ENCODE measurements at regions not wholly inside any gene's neighbourhood (a gene's known extent, or its start where the extent isn't known, plus 50 kb on each side); places are given as distances from the start of the nearest gene placed in this dataset.

- no peak for DNase-seq (ENCODE audit: insufficient read length, low spot score)
- TF ChIP-seq, protein P1, sequence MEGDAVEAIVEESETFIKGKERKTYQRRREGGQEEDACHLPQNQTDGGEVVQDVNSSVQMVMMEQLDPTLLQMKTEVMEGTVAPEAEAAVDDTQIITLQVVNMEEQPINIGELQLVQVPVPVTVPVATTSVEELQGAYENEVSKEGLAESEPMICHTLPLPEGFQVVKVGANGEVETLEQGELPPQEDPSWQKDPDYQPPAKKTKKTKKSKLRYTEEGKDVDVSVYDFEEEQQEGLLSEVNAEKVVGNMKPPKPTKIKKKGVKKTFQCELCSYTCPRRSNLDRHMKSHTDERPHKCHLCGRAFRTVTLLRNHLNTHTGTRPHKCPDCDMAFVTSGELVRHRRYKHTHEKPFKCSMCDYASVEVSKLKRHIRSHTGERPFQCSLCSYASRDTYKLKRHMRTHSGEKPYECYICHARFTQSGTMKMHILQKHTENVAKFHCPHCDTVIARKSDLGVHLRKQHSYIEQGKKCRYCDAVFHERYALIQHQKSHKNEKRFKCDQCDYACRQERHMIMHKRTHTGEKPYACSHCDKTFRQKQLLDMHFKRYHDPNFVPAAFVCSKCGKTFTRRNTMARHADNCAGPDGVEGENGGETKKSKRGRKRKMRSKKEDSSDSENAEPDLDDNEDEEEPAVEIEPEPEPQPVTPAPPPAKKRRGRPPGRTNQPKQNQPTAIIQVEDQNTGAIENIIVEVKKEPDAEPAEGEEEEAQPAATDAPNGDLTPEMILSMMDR (IDR thresholded peaks at IDR 0.05; ENCODE audit: insufficient read depth, missing control alignments), result no peak
- FAIRE-seq, result no peak
These were observed 397.7 kb upstream of the PRICKLE1 start for GRCh38 chr12:42987216-42987650.

DNA sequence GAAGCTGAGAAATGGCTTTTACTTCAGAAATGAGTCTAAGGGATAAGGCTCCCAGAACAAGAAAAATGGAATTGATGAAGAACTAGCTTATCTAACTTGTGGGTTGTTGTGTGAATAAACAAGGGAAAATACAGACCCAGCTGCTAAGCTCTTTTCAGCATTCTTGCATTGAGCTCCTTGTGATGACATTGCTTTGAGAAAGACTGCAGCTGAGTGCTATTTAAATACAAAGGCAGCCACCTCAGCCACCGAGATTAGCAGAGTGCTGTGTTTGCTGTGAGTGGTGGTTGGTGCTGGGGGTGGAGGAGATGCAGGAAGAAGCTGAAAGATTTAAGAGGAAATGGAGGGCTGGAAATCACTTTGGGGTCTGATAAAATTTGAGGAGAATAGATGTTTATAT, 396.0 kb upstream of the PRICKLE1 start:
- DNase-seq (ENCODE audit: insufficient read length, low spot score) (no peak), FAIRE-seq (no peak)
- TF ChIP-seq, protein P1 (IDR thresholded peaks at IDR 0.05; ENCODE audit: insufficient read depth, missing control alignments), result no peak

DNA sequence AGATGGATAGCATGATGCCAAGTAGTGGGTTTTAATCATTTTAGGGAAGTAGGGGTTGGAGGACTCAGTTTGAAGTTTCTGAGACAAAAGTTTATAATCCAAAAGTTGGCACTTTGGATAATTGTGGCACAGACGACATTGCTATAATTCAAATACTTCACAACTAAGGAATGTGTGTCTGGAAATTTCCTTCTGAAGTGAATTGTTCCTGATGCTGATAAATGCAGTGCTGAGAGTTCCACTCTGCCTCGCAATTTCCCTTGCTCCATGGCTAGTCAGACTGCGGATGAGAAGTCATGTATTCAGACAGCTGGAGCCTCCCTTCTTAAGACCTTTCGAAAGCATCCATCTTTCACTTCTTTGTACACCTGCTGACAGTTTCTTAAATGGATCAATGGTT, 393.3 kb upstream of the PRICKLE1 start:
- DNase-seq (ENCODE audit: insufficient read length, low spot score), result no peak

GRCh38 chr12:42981379-42981778, 391.8 kb upstream of the PRICKLE1 start:
- FAIRE-seq, result no peak
- TF ChIP-seq, protein P1 (IDR thresholded peaks at IDR 0.05; ENCODE audit: insufficient read depth, missing control alignments), result no peak
- no peak for DNase-seq (ENCODE audit: insufficient read length, low spot score)

More for the DNA sequence above, 393.3 kb upstream of the PRICKLE1 start:
- TF ChIP-seq, protein P1 (IDR thresholded peaks at IDR 0.05; ENCODE audit: insufficient read depth, missing control alignments), result no peak
- no peak for FAIRE-seq

GRCh38 chr12:42980441-42980840, 390.9 kb upstream of the PRICKLE1 start:
- TF ChIP-seq, protein P1 (IDR thresholded peaks at IDR 0.05; ENCODE audit: insufficient read depth, missing control alignments), result no peak
- DNase-seq (ENCODE audit: insufficient read length, low spot score) (no peak), FAIRE-seq (no peak)

- TF ChIP-seq, protein P1 (IDR thresholded peaks at IDR 0.05; ENCODE audit: insufficient read depth, missing control alignments), result no peak
- no peak for DNase-seq (ENCODE audit: insufficient read length, low spot score)
- FAIRE-seq, result no peak
These were observed 390.2 kb upstream of the PRICKLE1 start for GRCh38 chr12:42979746-42980145.

GRCh38 chr12:42978708-42979107, 389.2 kb upstream of the PRICKLE1 start:
- FAIRE-seq (no peak), DNase-seq (ENCODE audit: insufficient read length, low spot score) (no peak)
- TF ChIP-seq, protein P1 (IDR thresholded peaks at IDR 0.05; ENCODE audit: insufficient read depth, missing control alignments), result no peak
